WTC11 (cell line): ENCODE measurements at regions not wholly inside any gene's neighbourhood (a gene's known extent, or its start where the extent isn't known, plus 50 kb on each side); places are given as distances from the start of the nearest gene placed in this dataset.

Experiments
- ATAC-seq: fragments of 200-7000 bp; cut with Tn5 transposase; 2 replicates; pipeline ENCODE4 v1.10.0; 2021; ENCODE audit warnings: mild to moderate bottlenecking, moderate library complexity
- CTCF ChIA-PET: fragments of 300-600 bp; sonication (Branson Sonifier 250); formaldehyde crosslinking; loops from one replicate; lab custom pipeline; 2021; ENCODE audit warnings: antibody characterized with exemption; lab: Charles Lee
- POLR2A ChIA-PET: fragments of 350-600 bp; sonication (Branson Sonifier 250); formaldehyde crosslinking; loops from one replicate; lab custom pipeline; 2021; ENCODE audit warnings: antibody characterized with exemption; lab: Charles Lee
- DNase-seq: peaks from one replicate; pipeline ENCODE4 v3.0.0; 2021; ENCODE audit warnings: low spot score
- H3K27ac Mint-ChIP-seq: 2 replicates; pipeline ENCODE4 v1.8.0; 2021; ENCODE audit warnings: mixed read lengths
- H3K27me3 Mint-ChIP-seq: 2 replicates; pipeline ENCODE4 v1.8.0; 2021; ENCODE audit warnings: low read depth, mild to moderate bottlenecking, moderate library complexity, mixed read lengths
- H3K36me3 Mint-ChIP-seq: 2 replicates; pipeline ENCODE4 v1.8.0; 2021; ENCODE audit warnings: mixed read lengths
- H3K4me1 Mint-ChIP-seq: 2 replicates; pipeline ENCODE4 v1.8.0; 2022; ENCODE audit warnings: mixed read lengths
- H3K4me3 Mint-ChIP-seq: 2 replicates; pipeline ENCODE4 v1.8.0; 2021; ENCODE audit warnings: mild to moderate bottlenecking, moderate library complexity, mixed read lengths
- H3K9me3 Mint-ChIP-seq: 2 replicates; pipeline ENCODE4 v1.8.0; 2021; ENCODE audit warnings: mixed read lengths
- FOXK1 ChIP-seq: sonication (generic); formaldehyde crosslinking; IDR thresholded peaks from 2 replicates; pipeline ENCODE4 v1.8.0; 2022; ENCODE audit warnings: mild to moderate bottlenecking, moderate library complexity, missing genetic modification reagents
- GABPB1 ChIP-seq: sonication (generic); formaldehyde crosslinking; IDR thresholded peaks from 2 replicates; pipeline ENCODE4 v1.8.1; 2023; ENCODE audit warnings: mild to moderate bottlenecking, missing genetic modification reagents
- JUN ChIP-seq: sonication (generic); formaldehyde crosslinking; IDR thresholded peaks from 2 replicates; pipeline ENCODE4 v1.8.0; 2023; ENCODE audit warnings: mild to moderate bottlenecking, missing genetic modification reagents
- MXD4 ChIP-seq: fragments of 250-450 bp; sonication (Bioruptor Pico); IDR thresholded peaks from 2 replicates; pipeline ENCODE4 v1.8.0; 2021; ENCODE audit warnings: mild to moderate bottlenecking, moderate library complexity, borderline replicate concordance
- RELA ChIP-seq: sonication (generic); formaldehyde crosslinking; IDR thresholded peaks from 2 replicates; pipeline ENCODE4 v1.8.1; 2022; ENCODE audit warnings: missing genetic modification reagents, mild to moderate bottlenecking, borderline replicate concordance
- TEAD1 ChIP-seq: sonication (generic); formaldehyde crosslinking; IDR thresholded peaks from 2 replicates; pipeline ENCODE4 v1.8.0; 2022; ENCODE audit warnings: mild to moderate bottlenecking, missing genetic modification reagents
- TF ChIP-seq, protein P1 (sequence below): fragments of 250-450 bp; sonication (Bioruptor Pico); IDR thresholded peaks from 2 replicates; pipeline ENCODE4 v1.9.0; 2021; ENCODE audit warnings: mild to moderate bottlenecking, borderline replicate concordance
- TF ChIP-seq, protein P2 (sequence below): sonication (generic); formaldehyde crosslinking; IDR thresholded peaks from 2 replicates; pipeline ENCODE4 v1.8.1; 2023; ENCODE audit warnings: mild to moderate bottlenecking, missing genetic modification reagents, moderate library complexity
- TF ChIP-seq, protein P3 (sequence below): fragments of 250-450 bp; sonication (Bioruptor Pico); IDR thresholded peaks from 2 replicates; pipeline ENCODE4 v2.1.2; 2022; ENCODE audit warnings: mild to moderate bottlenecking, moderate library complexity
- TF ChIP-seq, protein P4 (sequence below): fragments of 250-450 bp; sonication (Bioruptor Pico); IDR thresholded peaks from 2 replicates; pipeline ENCODE4 v1.9.0; 2021; ENCODE audit warnings: mild to moderate bottlenecking
- TF ChIP-seq, protein P5 (sequence below): fragments of 250-450 bp; sonication (Bioruptor Pico); IDR thresholded peaks from 2 replicates; pipeline ENCODE4 v1.8.0; 2021; ENCODE audit warnings: mild to moderate bottlenecking

DNA sequence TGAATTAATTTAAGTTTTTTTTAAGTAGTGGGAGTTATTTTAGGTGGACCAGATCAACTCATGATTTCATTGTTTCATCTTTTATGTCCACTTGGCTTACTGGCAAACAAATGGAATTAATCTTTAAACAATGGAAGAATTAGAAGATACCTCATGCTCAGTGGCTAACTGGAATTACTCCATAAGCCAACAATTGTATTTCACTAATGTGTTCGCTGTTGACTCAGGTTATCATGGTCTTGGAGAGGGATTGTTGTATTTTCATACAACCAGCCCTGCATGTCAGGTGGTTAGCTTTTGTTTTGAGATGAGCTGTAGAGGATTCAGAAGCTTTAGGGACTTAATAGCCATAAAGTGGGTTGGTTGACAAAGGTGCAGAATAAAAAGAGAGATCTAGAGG lies 57.2 kb upstream of the HMCN1 start (continued):
- TF ChIP-seq, protein P1, sequence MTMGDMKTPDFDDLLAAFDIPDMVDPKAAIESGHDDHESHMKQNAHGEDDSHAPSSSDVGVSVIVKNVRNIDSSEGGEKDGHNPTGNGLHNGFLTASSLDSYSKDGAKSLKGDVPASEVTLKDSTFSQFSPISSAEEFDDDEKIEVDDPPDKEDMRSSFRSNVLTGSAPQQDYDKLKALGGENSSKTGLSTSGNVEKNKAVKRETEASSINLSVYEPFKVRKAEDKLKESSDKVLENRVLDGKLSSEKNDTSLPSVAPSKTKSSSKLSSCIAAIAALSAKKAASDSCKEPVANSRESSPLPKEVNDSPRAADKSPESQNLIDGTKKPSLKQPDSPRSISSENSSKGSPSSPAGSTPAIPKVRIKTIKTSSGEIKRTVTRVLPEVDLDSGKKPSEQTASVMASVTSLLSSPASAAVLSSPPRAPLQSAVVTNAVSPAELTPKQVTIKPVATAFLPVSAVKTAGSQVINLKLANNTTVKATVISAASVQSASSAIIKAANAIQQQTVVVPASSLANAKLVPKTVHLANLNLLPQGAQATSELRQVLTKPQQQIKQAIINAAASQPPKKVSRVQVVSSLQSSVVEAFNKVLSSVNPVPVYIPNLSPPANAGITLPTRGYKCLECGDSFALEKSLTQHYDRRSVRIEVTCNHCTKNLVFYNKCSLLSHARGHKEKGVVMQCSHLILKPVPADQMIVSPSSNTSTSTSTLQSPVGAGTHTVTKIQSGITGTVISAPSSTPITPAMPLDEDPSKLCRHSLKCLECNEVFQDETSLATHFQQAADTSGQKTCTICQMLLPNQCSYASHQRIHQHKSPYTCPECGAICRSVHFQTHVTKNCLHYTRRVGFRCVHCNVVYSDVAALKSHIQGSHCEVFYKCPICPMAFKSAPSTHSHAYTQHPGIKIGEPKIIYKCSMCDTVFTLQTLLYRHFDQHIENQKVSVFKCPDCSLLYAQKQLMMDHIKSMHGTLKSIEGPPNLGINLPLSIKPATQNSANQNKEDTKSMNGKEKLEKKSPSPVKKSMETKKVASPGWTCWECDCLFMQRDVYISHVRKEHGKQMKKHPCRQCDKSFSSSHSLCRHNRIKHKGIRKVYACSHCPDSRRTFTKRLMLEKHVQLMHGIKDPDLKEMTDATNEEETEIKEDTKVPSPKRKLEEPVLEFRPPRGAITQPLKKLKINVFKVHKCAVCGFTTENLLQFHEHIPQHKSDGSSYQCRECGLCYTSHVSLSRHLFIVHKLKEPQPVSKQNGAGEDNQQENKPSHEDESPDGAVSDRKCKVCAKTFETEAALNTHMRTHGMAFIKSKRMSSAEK: no peak

DNA sequence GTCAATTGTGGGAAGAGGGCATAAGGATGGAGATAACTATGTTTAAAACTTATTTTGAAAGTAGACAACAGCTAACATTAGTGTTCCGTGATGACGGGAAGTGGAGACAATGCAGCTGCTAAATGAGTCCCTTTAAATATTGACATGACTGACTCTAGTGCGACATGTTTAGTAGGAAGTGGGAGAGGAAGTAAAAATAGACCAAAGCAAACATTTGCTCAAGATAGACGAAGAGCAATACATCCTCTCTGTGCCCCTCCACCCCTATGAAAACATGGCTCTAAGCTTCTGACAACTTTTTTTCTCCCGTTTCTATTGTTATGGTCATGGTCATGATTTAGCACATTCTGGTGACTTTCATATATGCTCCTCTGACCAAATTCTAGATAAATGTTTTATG lies 60.0 kb upstream of the HMCN1 start:
- Mint-ChIP-seq H3K9me3 (no peaks in the 10 kb centered on the region), H3K27me3 (no peaks in the 10 kb centered on the region), H3K27ac (no peak overlapping the region), H3K4me1 (peaks cover 15% of the 10 kb centered on the region), H3K36me3 (no peaks in the 10 kb centered on the region), H3K4me3 (no peak overlapping the region)
- ChIA-PET POLR2A (no interaction called here), CTCF (interaction anchor here (0.8 to 1.7 kb wide), 2 partner anchors 22 to 79 kb away, joined by 3 to 6 read pairs; no protein-coding TSS in a partner anchor)
- no peak for DNase-seq
- TF ChIP-seq MXD4 (CRISPR knock-in tag) (no peak), RELA (CRISPR knock-in tag) (no peak), GABPB1 (CRISPR knock-in tag) (peak; percentile 34; the same call in 1 of the 2 replicates)
- TF ChIP-seq, protein P2, sequence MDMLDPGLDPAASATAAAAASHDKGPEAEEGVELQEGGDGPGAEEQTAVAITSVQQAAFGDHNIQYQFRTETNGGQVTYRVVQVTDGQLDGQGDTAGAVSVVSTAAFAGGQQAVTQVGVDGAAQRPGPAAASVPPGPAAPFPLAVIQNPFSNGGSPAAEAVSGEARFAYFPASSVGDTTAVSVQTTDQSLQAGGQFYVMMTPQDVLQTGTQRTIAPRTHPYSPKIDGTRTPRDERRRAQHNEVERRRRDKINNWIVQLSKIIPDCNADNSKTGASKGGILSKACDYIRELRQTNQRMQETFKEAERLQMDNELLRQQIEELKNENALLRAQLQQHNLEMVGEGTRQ: no peak
- TF ChIP-seq, protein P3, sequence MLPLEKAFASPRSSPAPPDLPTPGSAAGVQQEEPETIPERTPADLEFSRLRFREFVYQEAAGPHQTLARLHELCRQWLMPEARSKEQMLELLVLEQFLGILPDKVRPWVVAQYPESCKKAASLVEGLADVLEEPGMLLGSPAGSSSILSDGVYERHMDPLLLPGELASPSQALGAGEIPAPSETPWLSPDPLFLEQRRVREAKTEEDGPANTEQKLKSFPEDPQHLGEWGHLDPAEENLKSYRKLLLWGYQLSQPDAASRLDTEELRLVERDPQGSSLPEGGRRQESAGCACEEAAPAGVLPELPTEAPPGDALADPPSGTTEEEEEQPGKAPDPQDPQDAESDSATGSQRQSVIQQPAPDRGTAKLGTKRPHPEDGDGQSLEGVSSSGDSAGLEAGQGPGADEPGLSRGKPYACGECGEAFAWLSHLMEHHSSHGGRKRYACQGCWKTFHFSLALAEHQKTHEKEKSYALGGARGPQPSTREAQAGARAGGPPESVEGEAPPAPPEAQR (CRISPR knock-in tag): no peak
- TF ChIP-seq, protein P4, sequence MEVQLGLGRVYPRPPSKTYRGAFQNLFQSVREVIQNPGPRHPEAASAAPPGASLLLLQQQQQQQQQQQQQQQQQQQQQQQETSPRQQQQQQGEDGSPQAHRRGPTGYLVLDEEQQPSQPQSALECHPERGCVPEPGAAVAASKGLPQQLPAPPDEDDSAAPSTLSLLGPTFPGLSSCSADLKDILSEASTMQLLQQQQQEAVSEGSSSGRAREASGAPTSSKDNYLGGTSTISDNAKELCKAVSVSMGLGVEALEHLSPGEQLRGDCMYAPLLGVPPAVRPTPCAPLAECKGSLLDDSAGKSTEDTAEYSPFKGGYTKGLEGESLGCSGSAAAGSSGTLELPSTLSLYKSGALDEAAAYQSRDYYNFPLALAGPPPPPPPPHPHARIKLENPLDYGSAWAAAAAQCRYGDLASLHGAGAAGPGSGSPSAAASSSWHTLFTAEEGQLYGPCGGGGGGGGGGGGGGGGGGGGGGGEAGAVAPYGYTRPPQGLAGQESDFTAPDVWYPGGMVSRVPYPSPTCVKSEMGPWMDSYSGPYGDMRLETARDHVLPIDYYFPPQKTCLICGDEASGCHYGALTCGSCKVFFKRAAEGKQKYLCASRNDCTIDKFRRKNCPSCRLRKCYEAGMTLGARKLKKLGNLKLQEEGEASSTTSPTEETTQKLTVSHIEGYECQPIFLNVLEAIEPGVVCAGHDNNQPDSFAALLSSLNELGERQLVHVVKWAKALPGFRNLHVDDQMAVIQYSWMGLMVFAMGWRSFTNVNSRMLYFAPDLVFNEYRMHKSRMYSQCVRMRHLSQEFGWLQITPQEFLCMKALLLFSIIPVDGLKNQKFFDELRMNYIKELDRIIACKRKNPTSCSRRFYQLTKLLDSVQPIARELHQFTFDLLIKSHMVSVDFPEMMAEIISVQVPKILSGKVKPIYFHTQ (CRISPR knock-in tag): no peak
- no peak for ATAC-seq

DNA sequence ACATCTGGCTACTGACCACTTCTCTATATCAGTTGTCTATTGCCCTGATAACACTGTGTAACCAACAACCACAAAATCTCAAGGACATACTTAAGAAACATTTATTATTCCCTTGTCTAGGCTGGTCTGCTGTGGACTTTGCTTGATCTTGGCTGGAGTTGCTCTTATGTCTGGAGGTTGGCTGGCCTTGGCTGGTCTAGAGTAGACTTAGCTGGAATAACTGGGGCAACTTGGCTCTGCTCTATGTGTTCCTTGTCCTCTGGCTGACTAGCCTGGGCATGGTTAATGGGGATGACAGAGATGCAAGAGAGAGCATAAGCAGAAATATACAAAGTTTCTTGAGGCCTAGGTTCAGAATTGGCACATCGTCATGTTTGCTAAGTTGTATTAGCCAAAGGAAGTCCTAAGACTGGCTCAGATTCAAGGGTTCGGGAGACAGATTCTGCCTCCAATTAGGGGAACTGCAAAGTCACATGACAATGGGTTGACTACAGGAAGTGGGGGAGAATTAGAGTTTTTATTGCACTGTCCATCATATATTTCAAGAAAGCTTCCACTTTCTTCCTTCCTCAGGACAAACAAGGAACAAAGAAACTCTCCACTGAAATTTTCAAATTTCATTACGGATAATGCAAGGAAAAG lies 61.4 kb upstream of the HMCN1 start:
- ChIA-PET CTCF (interaction anchor here (3.6 kb wide), 1 partner anchor 7 kb away, joined by 35 read pairs; no protein-coding TSS in a partner anchor), POLR2A (no interaction called here)
- Mint-ChIP-seq H3K36me3 (no peaks in the 10 kb centered on the region), H3K4me3 (no peak overlapping the region), H3K27me3 (no peaks in the 10 kb centered on the region), H3K4me1 (peaks cover 14% of the 10 kb centered on the region), H3K27ac (no peak overlapping the region; the same call in 1 of the 2 replicates), H3K9me3 (no peaks in the 10 kb centered on the region)
- ATAC-seq (no peak), DNase-seq (no peak)
- TF ChIP-seq JUN (CRISPR knock-in tag): no peak
- no peak for TF ChIP-seq TEAD1 (CRISPR knock-in tag)
- TF ChIP-seq RELA (CRISPR knock-in tag): no peak
- TF ChIP-seq, protein P5, sequence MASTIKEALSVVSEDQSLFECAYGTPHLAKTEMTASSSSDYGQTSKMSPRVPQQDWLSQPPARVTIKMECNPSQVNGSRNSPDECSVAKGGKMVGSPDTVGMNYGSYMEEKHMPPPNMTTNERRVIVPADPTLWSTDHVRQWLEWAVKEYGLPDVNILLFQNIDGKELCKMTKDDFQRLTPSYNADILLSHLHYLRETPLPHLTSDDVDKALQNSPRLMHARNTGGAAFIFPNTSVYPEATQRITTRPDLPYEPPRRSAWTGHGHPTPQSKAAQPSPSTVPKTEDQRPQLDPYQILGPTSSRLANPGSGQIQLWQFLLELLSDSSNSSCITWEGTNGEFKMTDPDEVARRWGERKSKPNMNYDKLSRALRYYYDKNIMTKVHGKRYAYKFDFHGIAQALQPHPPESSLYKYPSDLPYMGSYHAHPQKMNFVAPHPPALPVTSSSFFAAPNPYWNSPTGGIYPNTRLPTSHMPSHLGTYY (CRISPR knock-in tag): no peak
- TF ChIP-seq FOXK1 (CRISPR knock-in tag): no peak
